ENCODE measurements at regions not wholly inside any gene's neighbourhood (a gene's known extent, or its start where the extent isn't known, plus 50 kb on each side); places are given as distances from the start of the nearest gene placed in this dataset.

GRCh38 chr11:31921081-31921480, 110.0 kb upstream of the PAX6 start:
- no peaks in the 10 kb centered on the region for H3K27me3 Mint-ChIP-seq (ENCODE audit: low read depth)
- DNase-seq (ENCODE audit: low read depth, low spot score): no peak
- H3K36me3 Mint-ChIP-seq (ENCODE audit: low read depth): no peaks in the 10 kb centered on the region
- no peaks in the 10 kb centered on the region for H3K9me3 Mint-ChIP-seq
- no peak overlapping the region for H3K27ac Mint-ChIP-seq (ENCODE audit: unreplicated experiment)
- H3K4me3 Mint-ChIP-seq: no peak overlapping the region
- TF ChIP-seq, protein P1, sequence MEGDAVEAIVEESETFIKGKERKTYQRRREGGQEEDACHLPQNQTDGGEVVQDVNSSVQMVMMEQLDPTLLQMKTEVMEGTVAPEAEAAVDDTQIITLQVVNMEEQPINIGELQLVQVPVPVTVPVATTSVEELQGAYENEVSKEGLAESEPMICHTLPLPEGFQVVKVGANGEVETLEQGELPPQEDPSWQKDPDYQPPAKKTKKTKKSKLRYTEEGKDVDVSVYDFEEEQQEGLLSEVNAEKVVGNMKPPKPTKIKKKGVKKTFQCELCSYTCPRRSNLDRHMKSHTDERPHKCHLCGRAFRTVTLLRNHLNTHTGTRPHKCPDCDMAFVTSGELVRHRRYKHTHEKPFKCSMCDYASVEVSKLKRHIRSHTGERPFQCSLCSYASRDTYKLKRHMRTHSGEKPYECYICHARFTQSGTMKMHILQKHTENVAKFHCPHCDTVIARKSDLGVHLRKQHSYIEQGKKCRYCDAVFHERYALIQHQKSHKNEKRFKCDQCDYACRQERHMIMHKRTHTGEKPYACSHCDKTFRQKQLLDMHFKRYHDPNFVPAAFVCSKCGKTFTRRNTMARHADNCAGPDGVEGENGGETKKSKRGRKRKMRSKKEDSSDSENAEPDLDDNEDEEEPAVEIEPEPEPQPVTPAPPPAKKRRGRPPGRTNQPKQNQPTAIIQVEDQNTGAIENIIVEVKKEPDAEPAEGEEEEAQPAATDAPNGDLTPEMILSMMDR (conservative IDR thresholded peaks at IDR 0.05): no peak
- H3K4me1 Mint-ChIP-seq: no peaks in the 10 kb centered on the region

DNA sequence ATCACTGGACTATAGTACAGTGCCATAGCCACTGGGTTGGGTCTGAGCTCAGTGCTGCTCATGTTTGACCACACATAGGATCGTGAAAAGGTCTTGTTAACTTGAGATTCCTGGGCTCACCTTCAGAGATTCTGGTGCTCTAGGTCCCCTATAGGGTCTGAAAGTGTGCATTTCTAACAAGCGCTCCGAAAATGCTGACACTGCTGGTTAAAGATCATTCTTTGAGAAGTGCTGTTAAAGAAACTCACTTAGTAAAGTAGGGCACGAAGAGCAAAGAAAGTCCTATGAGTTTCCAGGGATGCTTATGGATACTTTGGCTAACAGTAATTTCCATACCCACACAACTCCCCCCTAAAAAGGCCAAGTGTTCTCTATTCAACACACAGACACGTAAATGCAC, 108.1 kb upstream of the PAX6 start:
- no peaks in the 10 kb centered on the region for H3K4me1 Mint-ChIP-seq
- DNase-seq (ENCODE audit: low read depth, low spot score): no peak
- no peaks in the 10 kb centered on the region for H3K9me3 Mint-ChIP-seq
- no peaks in the 10 kb centered on the region for H3K36me3 Mint-ChIP-seq (ENCODE audit: low read depth)
- no peak overlapping the region for H3K27ac Mint-ChIP-seq (ENCODE audit: unreplicated experiment)
- TF ChIP-seq, protein P1 (conservative IDR thresholded peaks at IDR 0.05): no peak
- H3K27me3 Mint-ChIP-seq (ENCODE audit: low read depth): no peaks in the 10 kb centered on the region
- no peak overlapping the region for H3K4me3 Mint-ChIP-seq

- Mint-ChIP-seq H3K4me3 (no peak overlapping the region), H3K36me3 (ENCODE audit: low read depth) (no peaks in the 10 kb centered on the region), H3K4me1 (no peaks in the 10 kb centered on the region), H3K27ac (ENCODE audit: unreplicated experiment) (no peak overlapping the region), H3K27me3 (ENCODE audit: low read depth) (peaks cover 8% of the 10 kb centered on the region), H3K9me3 (no peaks in the 10 kb centered on the region)
- TF ChIP-seq, protein P1 (conservative IDR thresholded peaks at IDR 0.05): no peak
- no peak for DNase-seq (ENCODE audit: low read depth, low spot score)
Observed at GRCh38 chr11:31915867-31916266, 104.7 kb upstream of the PAX6 start.

DNA sequence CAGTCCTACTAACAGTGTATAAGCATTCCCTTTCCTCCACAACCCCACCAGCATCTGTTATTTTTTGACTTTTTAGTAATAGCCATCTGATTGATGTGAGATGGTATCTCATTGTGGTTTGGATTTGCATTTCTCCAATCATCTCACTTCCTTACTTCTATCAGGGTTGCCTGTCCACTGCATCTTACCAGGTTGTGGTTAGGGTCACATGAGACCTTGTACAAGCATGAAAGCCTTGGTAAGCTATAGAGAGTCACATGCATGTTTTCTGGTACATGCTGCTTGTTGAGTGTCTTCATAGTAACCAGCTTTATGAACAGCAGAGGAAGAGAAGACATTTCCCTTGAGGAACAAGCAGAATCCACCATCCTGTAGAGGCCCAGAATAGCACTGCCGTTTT, 102.9 kb upstream of the PAX6 start:
- H3K27me3 Mint-ChIP-seq (ENCODE audit: low read depth): peaks cover 10% of the 10 kb centered on the region
- no peak overlapping the region for H3K27ac Mint-ChIP-seq (ENCODE audit: unreplicated experiment)
- no peak overlapping the region for H3K4me3 Mint-ChIP-seq
- DNase-seq (ENCODE audit: low read depth, low spot score): no peak
- no peaks in the 10 kb centered on the region for H3K4me1 Mint-ChIP-seq
- TF ChIP-seq, protein P1 (conservative IDR thresholded peaks at IDR 0.05): no peak
- no peaks in the 10 kb centered on the region for H3K36me3 Mint-ChIP-seq (ENCODE audit: low read depth)
- H3K9me3 Mint-ChIP-seq: no peaks in the 10 kb centered on the region

DNA sequence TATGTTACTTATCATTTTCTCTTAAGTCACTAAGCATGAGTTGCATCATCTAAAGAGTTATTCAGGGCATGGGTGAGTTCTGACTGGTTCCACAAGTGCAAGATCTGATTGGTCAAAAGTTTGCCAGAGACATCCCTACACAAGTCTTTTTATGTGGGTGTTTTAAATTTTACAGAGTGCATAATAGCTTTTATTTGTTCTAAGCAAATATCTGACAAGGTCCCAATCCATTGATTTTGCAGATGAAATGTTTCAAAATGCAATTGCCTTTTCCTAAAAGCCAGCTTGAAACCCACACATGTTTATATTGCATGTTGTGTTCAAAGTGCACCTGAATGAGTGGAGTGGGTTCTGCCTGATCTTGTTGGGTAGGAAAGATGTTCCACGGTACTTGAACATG, 101.7 kb upstream of the PAX6 start:
- TF ChIP-seq, protein P1 (conservative IDR thresholded peaks at IDR 0.05): no peak
- Mint-ChIP-seq H3K27ac (ENCODE audit: unreplicated experiment) (no peak overlapping the region), H3K4me3 (no peak overlapping the region), H3K27me3 (ENCODE audit: low read depth) (peaks cover 14% of the 10 kb centered on the region), H3K36me3 (ENCODE audit: low read depth) (no peaks in the 10 kb centered on the region), H3K9me3 (peaks cover 2% of the 10 kb centered on the region), H3K4me1 (no peaks in the 10 kb centered on the region)
- DNase-seq (ENCODE audit: low read depth, low spot score): no peak

Measured in neural crest cell (in vitro differentiated cells).